BE2C (cell line): ENCODE measurements at regions not wholly inside any gene's neighbourhood (a gene's known extent, or its start where the extent isn't known, plus 50 kb on each side); places are given as distances from the start of the nearest gene placed in this dataset.

ENCODE experiments used
- DNase-seq: peaks from one replicate; pipeline ENCODE4 v3.0.0-alpha.2; 2020
- H3K27me3 ChIP-seq: fragments of 250-450 bp; sonication (Bioruptor Pico); 2 replicates; pipeline ENCODE4 v1.5.1; 2020; ENCODE audit warnings: mild to moderate bottlenecking
- H3K36me3 ChIP-seq: fragments of 250-450 bp; sonication (Bioruptor Pico); 2 replicates; pipeline ENCODE4 v1.5.1; 2020; ENCODE audit warnings: mild to moderate bottlenecking
- H3K4me1 ChIP-seq: fragments of 250-450 bp; sonication (Bioruptor Pico); 2 replicates; pipeline ENCODE4 v1.5.1; 2020
- H3K4me3 ChIP-seq: 2 replicates; pipeline ENCODE4 v1.5.1; 2011; ENCODE audit warnings: low read depth, low read length
- H3K9me3 ChIP-seq: fragments of 250-450 bp; sonication (Bioruptor Pico); 2 replicates; pipeline ENCODE4 v1.5.1; 2020
- TF ChIP-seq, protein P1 (sequence below): IDR thresholded peaks from 2 replicates; pipeline ENCODE4 v1.5.1; 2012; ENCODE audit warnings: mild to moderate bottlenecking, low read depth, low read length

DNA sequence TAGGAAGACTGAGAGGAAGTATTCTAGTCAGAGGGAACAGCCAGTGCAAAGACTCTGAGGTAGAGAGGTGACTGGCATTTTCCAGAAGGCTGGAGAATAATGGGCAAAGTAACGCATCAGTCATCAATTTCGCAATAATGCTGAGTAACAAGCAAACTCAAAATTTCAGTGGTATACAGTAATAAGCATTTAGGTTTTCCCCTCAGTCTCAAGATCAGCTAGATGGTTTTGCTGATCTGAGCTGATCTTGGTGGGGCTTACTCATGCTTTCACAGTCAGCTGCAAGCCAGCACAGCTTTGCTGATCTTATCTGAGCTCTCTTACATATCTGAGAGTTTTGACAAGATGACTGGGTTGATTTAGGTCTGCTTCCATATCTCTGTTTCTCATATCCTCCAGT lies 108.7 kb downstream of the TSEN15 start:
- H3K4me3 ChIP-seq: no peak overlapping the region
- peaks cover 3% of the 10 kb centered on the region; the same call in 1 of the 2 replicates for H3K4me1 ChIP-seq
- H3K36me3 ChIP-seq: no peaks in the 10 kb centered on the region
- H3K27me3 ChIP-seq: no peaks in the 10 kb centered on the region
- no peak for DNase-seq
- H3K9me3 ChIP-seq: no peaks in the 10 kb centered on the region
- TF ChIP-seq, protein P1, sequence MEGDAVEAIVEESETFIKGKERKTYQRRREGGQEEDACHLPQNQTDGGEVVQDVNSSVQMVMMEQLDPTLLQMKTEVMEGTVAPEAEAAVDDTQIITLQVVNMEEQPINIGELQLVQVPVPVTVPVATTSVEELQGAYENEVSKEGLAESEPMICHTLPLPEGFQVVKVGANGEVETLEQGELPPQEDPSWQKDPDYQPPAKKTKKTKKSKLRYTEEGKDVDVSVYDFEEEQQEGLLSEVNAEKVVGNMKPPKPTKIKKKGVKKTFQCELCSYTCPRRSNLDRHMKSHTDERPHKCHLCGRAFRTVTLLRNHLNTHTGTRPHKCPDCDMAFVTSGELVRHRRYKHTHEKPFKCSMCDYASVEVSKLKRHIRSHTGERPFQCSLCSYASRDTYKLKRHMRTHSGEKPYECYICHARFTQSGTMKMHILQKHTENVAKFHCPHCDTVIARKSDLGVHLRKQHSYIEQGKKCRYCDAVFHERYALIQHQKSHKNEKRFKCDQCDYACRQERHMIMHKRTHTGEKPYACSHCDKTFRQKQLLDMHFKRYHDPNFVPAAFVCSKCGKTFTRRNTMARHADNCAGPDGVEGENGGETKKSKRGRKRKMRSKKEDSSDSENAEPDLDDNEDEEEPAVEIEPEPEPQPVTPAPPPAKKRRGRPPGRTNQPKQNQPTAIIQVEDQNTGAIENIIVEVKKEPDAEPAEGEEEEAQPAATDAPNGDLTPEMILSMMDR: no peak

DNA sequence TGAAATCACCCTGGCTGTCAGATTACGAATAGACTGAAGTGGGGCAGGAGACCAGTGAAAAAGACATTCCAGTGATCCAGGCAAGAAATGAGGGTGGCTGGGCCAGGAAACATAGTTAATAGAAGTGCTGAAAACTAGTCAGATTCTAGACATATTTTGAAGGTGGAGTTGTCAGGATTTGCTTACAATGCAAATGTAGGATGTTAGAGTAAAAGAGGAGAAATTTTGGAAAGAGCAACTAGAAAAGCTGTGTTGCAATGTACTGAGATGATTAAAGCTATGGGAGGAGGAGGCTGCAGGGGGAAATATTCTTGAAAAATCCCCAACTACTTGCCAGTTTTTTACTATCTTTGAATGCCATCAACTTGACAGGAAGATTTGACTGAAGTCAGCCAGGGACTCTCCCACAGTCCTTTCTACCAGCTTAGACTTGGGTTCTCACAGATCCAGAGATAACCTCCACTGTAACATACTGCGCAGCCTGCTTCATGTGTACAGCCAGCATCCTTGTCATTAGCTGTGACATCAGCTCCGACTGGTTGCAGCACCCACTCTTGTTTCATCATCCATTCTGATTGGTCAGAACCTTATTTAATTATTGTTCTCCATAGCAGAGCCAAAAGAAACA lies 109.7 kb downstream of the TSEN15 start:
- H3K4me1 ChIP-seq: peaks cover 3% of the 10 kb centered on the region
- peak; percentile 61 for DNase-seq
- H3K4me3 ChIP-seq: no peak overlapping the region
- no peaks in the 10 kb centered on the region for H3K9me3 ChIP-seq
- H3K27me3 ChIP-seq: no peaks in the 10 kb centered on the region
- TF ChIP-seq, protein P1: no peak
- no peaks in the 10 kb centered on the region for H3K36me3 ChIP-seq

DNA sequence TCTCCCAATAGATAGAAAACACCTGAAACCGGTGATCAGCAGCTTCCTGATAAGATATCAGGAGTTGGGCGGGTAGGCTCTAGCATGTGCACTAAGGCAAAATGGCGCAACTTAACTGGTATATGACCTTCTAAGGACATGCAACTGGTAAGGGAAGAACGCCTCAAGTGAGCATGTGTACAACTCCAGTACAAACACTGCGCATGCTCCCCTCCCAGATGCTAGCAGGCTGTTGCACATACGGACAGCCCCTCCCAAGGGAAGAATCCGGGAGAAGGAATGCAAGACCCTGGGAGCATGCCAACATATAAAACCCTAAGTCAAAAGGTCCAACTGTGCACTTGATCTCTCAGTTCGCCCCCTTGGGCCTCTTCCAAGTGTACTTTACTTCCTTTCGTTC lies 110.8 kb downstream of the TSEN15 start:
- H3K4me1 ChIP-seq: peaks cover 3% of the 10 kb centered on the region
- no peak for DNase-seq

DNA sequence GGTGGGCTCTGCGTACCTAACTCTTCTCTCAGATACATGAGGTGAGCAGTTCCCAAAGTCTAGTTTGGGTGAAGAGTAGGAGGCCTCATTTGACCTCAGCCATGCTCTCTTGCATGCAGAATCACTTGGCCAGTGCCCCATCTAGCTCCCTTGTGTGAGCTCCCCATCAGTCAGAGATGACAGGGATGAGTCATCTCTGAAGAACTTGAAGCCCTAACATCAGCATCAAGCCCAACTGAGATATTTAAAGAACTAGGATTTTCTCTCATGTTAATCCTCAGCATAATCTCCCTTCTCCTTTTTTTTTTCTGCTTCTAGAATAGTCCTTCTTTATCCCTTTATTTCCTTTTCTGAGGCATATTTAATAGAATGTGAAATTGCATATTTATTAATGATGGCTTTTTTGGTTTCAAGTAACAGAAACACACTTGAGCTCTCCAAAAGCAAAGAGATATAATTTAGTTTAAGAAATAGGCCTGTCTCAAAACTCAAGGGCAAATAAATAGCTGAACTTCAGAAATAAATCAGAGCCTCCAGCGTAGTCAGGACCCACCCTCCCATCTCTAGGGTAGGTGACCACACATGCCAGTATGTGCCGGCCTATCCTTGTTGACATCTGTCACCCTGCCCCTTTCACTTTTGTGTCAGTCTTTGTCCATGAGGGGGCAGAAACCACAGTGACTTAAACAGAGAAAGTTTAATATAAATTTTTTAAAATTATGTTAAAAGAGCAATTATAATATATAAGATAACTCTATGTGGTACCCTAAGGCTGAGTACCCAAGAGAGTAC lies 112.3 kb downstream of the TSEN15 start:
- Histone ChIP-seq H3K4me3 (no peak overlapping the region), H3K4me1 (peaks cover 3% of the 10 kb centered on the region), H3K27me3 (no peaks in the 10 kb centered on the region), H3K9me3 (no peaks in the 10 kb centered on the region), H3K36me3 (no peaks in the 10 kb centered on the region)
- no peak for DNase-seq
- TF ChIP-seq, protein P1: no peak

More for the DNA sequence above, 110.8 kb downstream of the TSEN15 start:
- TF ChIP-seq, protein P1: no peak
- H3K9me3 ChIP-seq: no peaks in the 10 kb centered on the region
- H3K36me3 ChIP-seq: no peaks in the 10 kb centered on the region
- no peaks in the 10 kb centered on the region for H3K27me3 ChIP-seq
- H3K4me3 ChIP-seq: no peak overlapping the region

DNA sequence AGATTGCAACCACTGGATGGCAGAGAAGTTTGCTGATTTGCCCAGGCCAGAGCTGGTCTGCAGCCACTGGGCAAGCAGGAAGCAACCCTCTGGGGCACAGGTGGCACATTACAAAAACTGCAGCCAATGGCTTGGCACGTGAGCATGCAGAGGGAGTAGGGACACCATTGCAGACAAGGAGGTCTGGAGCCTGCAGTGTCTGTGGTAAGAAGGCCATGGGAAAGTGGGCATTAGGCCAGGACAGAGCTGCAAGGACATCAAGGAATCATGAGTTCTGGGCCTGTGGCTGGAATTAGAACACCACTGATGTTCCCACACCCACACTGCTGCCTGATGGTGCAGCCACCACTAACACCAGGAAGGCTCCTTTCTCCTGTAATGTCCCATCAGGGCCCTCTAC lies 113.0 kb downstream of the TSEN15 start:
- H3K36me3 ChIP-seq: no peaks in the 10 kb centered on the region
- H3K4me1 ChIP-seq: peaks cover 3% of the 10 kb centered on the region
- H3K4me3 ChIP-seq: no peak overlapping the region
- no peak for DNase-seq
- H3K27me3 ChIP-seq: no peaks in the 10 kb centered on the region
- H3K9me3 ChIP-seq: no peaks in the 10 kb centered on the region
- TF ChIP-seq, protein P1: no peak

DNA sequence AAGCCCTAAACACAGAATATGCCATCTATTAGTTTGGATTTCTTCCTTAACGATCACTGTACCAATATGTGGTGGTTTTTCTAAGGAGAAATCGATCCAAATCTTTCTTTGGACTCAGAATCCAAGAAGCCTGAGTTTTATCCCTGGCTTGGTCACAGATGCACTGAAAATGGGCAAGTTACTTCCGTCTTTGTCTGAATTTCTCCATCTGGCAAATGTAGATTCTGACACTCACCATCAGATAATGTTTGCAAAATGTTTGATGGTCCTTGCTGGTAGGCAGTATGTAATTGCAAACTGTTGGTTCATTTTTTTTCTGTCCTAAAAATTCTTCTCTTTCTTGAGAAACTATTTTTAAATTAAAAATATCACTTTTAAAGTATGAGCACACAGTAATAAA lies 115.0 kb downstream of the TSEN15 start:
- Histone ChIP-seq H3K36me3 (no peaks in the 10 kb centered on the region), H3K27me3 (no peaks in the 10 kb centered on the region), H3K4me1 (no peaks in the 10 kb centered on the region; the same call in none of the 2 replicates), H3K9me3 (no peaks in the 10 kb centered on the region), H3K4me3 (no peak overlapping the region)
- TF ChIP-seq, protein P1: no peak
- DNase-seq: no peak
